H1 (cell line): ENCODE measurements at regions not wholly inside any gene's neighbourhood (a gene's known extent, or its start where the extent isn't known, plus 50 kb on each side); places are given as distances from the start of the nearest gene placed in this dataset.

ENCODE experiments used
- CTCF ChIA-PET: fragments of 300-600 bp; sonication (Branson Sonifier 250); formaldehyde crosslinking; loops from one replicate; lab custom pipeline; 2021; ENCODE audit not compliant: partially characterized antibody; lab: Charles Lee
- POLR2A ChIA-PET: fragments of 300-600 bp; sonication (Branson Sonifier 250); formaldehyde crosslinking; loops from one replicate; lab custom pipeline; 2021; ENCODE audit warnings: inconsistent platforms; ENCODE audit not compliant: partially characterized antibody; lab: Charles Lee
- DNase-seq, 2 experiments: peaks; one replicate each; pipeline versions ENCODE4 v3.0.0 to v3.0.0-alpha.2; 2010 to 2022; ENCODE audit warnings: low spot score in 2 of 2, low read depth in 1 of 2, mixed read lengths in 1 of 2
- FAIRE-seq: peaks from 2 replicates; lab custom pipeline; 2011; peaks lifted over from hg19 to GRCh38; lab: Jason Lieb, UNC
- H2AFZ ChIP-seq: 2 replicates; pipeline ENCODE4 v1.8.1; 2012; ENCODE audit warnings: low read length, inconsistent platforms
- H2AK5ac ChIP-seq: 2 replicates; pipeline ENCODE4 v1.6.1; 2013; ENCODE audit warnings: low read depth, low read length
- H2BK120ac ChIP-seq: replicated peaks from 2 replicates; pipeline ENCODE3; 2013; ENCODE audit warnings: low read depth, low read length, inconsistent platforms
- H2BK12ac ChIP-seq: 2 replicates; pipeline ENCODE4 v1.6.1; 2013; ENCODE audit warnings: low read depth, low read length
- H2BK15ac ChIP-seq: 2 replicates; pipeline ENCODE4 v1.6.1; 2013; ENCODE audit warnings: low read length
- H2BK20ac ChIP-seq: 2 replicates; pipeline ENCODE4 v1.6.1; 2013; ENCODE audit warnings: low read length
- H2BK5ac ChIP-seq: 2 replicates; pipeline ENCODE4 v1.6.1; 2013; ENCODE audit warnings: low read depth, low read length
- H3K14ac ChIP-seq: 2 replicates; pipeline ENCODE4 v1.6.1; 2013; ENCODE audit warnings: inconsistent platforms; ENCODE audit not compliant: insufficient read length
- H3K18ac ChIP-seq: 2 replicates; pipeline ENCODE4 v1.6.1; 2013; ENCODE audit warnings: low read length; ENCODE audit errors: extremely low read depth
- H3K23ac ChIP-seq: 2 replicates; pipeline ENCODE4 v1.6.1; 2013; ENCODE audit warnings: inconsistent platforms; ENCODE audit not compliant: insufficient read length
- H3K23me2 ChIP-seq: 2 replicates; pipeline ENCODE4 v1.6.1; 2013; ENCODE audit warnings: low read depth, low read length
- H3K27ac ChIP-seq: 2 replicates; pipeline ENCODE4 v1.6.1; 2011; ENCODE audit warnings: low read depth, low read length, inconsistent platforms
- H3K27me3 ChIP-seq, 4 experiments: replicated peaks in 1 of 4; 1 replicate in 1 of 4; 2 replicates in 3 of 4; pipeline versions ENCODE4 v1.6.1 to v1.8.1; 2011 to 2013; ENCODE audit warnings: low read length in 3 of 4, mild to moderate bottlenecking in 3 of 4, inconsistent platforms in 2 of 4, mixed read lengths in 2 of 4, moderate library complexity in 1 of 4; ENCODE audit not compliant: control insufficient read depth in 3 of 4, insufficient read depth in 3 of 4; ENCODE audit errors: extremely low read depth in 1 of 4
- H3K36me3 ChIP-seq, 4 experiments: 2 replicates each; pipeline versions ENCODE4 v1.6.1 to v1.8.1; 2011 to 2013; ENCODE audit warnings: mild to moderate bottlenecking in 4 of 4, low read length in 3 of 4, moderate library complexity in 2 of 4, control low read depth in 1 of 4, inconsistent platforms in 1 of 4; ENCODE audit not compliant: insufficient read depth in 4 of 4, control insufficient read depth in 2 of 4
- H3K4ac ChIP-seq: replicated peaks from 2 replicates; pipeline ENCODE3; 2013; ENCODE audit warnings: low read length, low read depth, mixed read lengths, inconsistent platforms; ENCODE audit not compliant: insufficient read length
- H3K4me1 ChIP-seq, 4 experiments: replicated peaks in 1 of 4; 1 replicate in 1 of 4; 2 replicates in 3 of 4; pipeline versions ENCODE4 v1.6.1 to v1.8.1; 2011 to 2013; ENCODE audit warnings: low read length in 3 of 4, inconsistent platforms in 2 of 4, mixed read lengths in 1 of 4; ENCODE audit not compliant: insufficient read depth in 4 of 4, control insufficient read depth in 3 of 4
- H3K4me2 ChIP-seq, 2 experiments: 2 replicates each; pipeline versions ENCODE4 v1.6.1 to v1.8.1; 2011 to 2013; ENCODE audit warnings: low read depth in 2 of 2, low read length in 2 of 2, control low read depth in 1 of 2, inconsistent platforms in 1 of 2, mild to moderate bottlenecking in 1 of 2; ENCODE audit not compliant: insufficient read depth in 1 of 2
- H3K4me3 ChIP-seq, 4 experiments: fragments of 200-600, 300-600 bp in 1 of 4; sonication (generic), shearing (Covaris generic), sonication (Bioruptor Twin) in 1 of 4; 2 replicates each; pipeline versions ENCODE4 v1.5.1 to v1.8.1; 2011 to 2016; ENCODE audit warnings: low read length in 4 of 4, low read depth in 3 of 4, control low read depth in 2 of 4, inconsistent platforms in 2 of 4, mild to moderate bottlenecking in 2 of 4, mixed read lengths in 1 of 4, moderate library complexity in 1 of 4; ENCODE audit not compliant: insufficient read depth in 2 of 4; ENCODE audit errors: extremely low read depth in 1 of 4
- H3K56ac ChIP-seq: replicated peaks from 2 replicates; pipeline ENCODE3; 2013; ENCODE audit warnings: low read depth, mild to moderate bottlenecking, mixed read lengths, low read length, inconsistent platforms; ENCODE audit not compliant: insufficient read length
- H3K79me1 ChIP-seq: 2 replicates; pipeline ENCODE4 v1.6.1; 2013; ENCODE audit warnings: low read depth, low read length, control low read depth
- H3K79me2 ChIP-seq, 2 experiments: 2 replicates each; pipeline versions ENCODE4 v1.6.1 to v1.8.1; 2012 to 2013; ENCODE audit warnings: low read length in 2 of 2, mild to moderate bottlenecking in 2 of 2, inconsistent platforms in 1 of 2; ENCODE audit not compliant: insufficient read depth in 2 of 2, control insufficient read depth in 1 of 2
- H3K9ac ChIP-seq, 4 experiments: replicated peaks in 1 of 4; 1 replicate in 1 of 4; 2 replicates in 3 of 4; pipeline versions ENCODE4 v1.6.1 to v1.8.1; 2011 to 2013; ENCODE audit warnings: low read depth in 3 of 4, low read length in 3 of 4, control low read depth in 2 of 4, mild to moderate bottlenecking in 2 of 4, moderate library complexity in 2 of 4, inconsistent platforms in 1 of 4; ENCODE audit errors: extremely low read depth in 1 of 4
- H3K9me3 ChIP-seq, 2 experiments: 2 replicates each; pipeline versions ENCODE4 v1.6.1 to v1.8.1; 2012 to 2013; ENCODE audit warnings: mild to moderate bottlenecking in 2 of 2, moderate library complexity in 2 of 2, control low read depth in 1 of 2, inconsistent platforms in 1 of 2, low read depth in 1 of 2, low read length in 1 of 2, mixed read lengths in 1 of 2; ENCODE audit not compliant: insufficient read depth in 2 of 2
- H4K20me1 ChIP-seq, 2 experiments: replicated peaks in 1 of 2; 2 replicates each; pipeline versions ENCODE3 to v1.8.1; 2011 to 2013; ENCODE audit warnings: inconsistent platforms in 2 of 2, low read length in 2 of 2, mild to moderate bottlenecking in 1 of 2; ENCODE audit not compliant: insufficient read depth in 2 of 2, control insufficient read depth in 1 of 2
- H4K5ac ChIP-seq: 2 replicates; pipeline ENCODE4 v1.6.1; 2013; ENCODE audit warnings: low read length, low read depth, mixed read lengths, inconsistent platforms; ENCODE audit not compliant: insufficient read length
- H4K8ac ChIP-seq: 2 replicates; pipeline ENCODE4 v1.8.0; 2013; ENCODE audit warnings: mild to moderate bottlenecking, moderate library complexity, low read length, inconsistent platforms; ENCODE audit not compliant: insufficient read depth; ENCODE audit errors: extremely low read depth
- H4K91ac ChIP-seq: replicated peaks from 2 replicates; pipeline ENCODE3; 2013; ENCODE audit warnings: low read length, mixed read lengths, inconsistent platforms; ENCODE audit not compliant: insufficient read length
- CBX8 ChIP-seq: fragments of 300-800, 300-1000 bp; sonication (generic); IDR thresholded peaks from 2 replicates; pipeline ENCODE4 v1.7.1; 2016; ENCODE audit warnings: low read depth, low read length, borderline replicate concordance
- CHD1 ChIP-seq: IDR thresholded peaks from 2 replicates; pipeline ENCODE4 v1.6.1; 2012; ENCODE audit warnings: low read depth, low read length, improper control_type of control experiment
- CHD2 ChIP-seq: IDR thresholded peaks from 2 replicates; pipeline ENCODE4 v1.6.1; 2012; ENCODE audit warnings: low read length, improper control_type of control experiment
- EP300 ChIP-seq, 2 experiments: IDR thresholded peaks; 1 replicate in 1 of 2; 2 replicates in 1 of 2; pipeline ENCODE4 v1.6.1; 2011 to 2012; ENCODE audit warnings: low read depth in 2 of 2, low read length in 2 of 2, mild to moderate bottlenecking in 2 of 2, borderline replicate concordance in 1 of 2, inconsistent platforms in 1 of 2, moderate library complexity in 1 of 2
- FOSL1 ChIP-seq: IDR thresholded peaks from 2 replicates; pipeline ENCODE4 v1.6.1; 2011; ENCODE audit warnings: mild to moderate bottlenecking, low read depth, low read length, moderate library complexity; ENCODE audit not compliant: insufficient read depth
- HDAC6 ChIP-seq: IDR thresholded peaks from one replicate; pipeline ENCODE4 v1.7.1; 2012; ENCODE audit warnings: low read depth, mild to moderate bottlenecking, inconsistent platforms, low read length, moderate library complexity
- JUND ChIP-seq: IDR thresholded peaks from 2 replicates; pipeline ENCODE4 v1.6.1; 2011; ENCODE audit warnings: mild to moderate bottlenecking, improper control_type of control experiment, low read length
- RAD21 ChIP-seq, 2 experiments: IDR thresholded peaks in 1 of 2; conservative IDR thresholded peaks in 1 of 2; 2 replicates each; pipeline ENCODE4 v1.6.1; 2011; ENCODE audit warnings: low read depth in 2 of 2, low read length in 2 of 2, improper control_type of control experiment in 1 of 2, inconsistent platforms in 1 of 2, mild to moderate bottlenecking in 1 of 2, moderate library complexity in 1 of 2
- SAP30 ChIP-seq: fragments of 300-600 bp; sonication (generic); IDR thresholded peaks from 2 replicates; pipeline ENCODE4 v1.7.1; 2012; ENCODE audit warnings: low read length, moderate library complexity, mild to moderate bottlenecking, inconsistent platforms; ENCODE audit not compliant: insufficient read depth, insufficient replicate concordance
- TAF1 ChIP-seq: IDR thresholded peaks from 2 replicates; pipeline ENCODE4 v1.6.1; 2011; ENCODE audit warnings: mild to moderate bottlenecking, low read depth, low read length
- TBP ChIP-seq: IDR thresholded peaks from 2 replicates; pipeline ENCODE4 v1.6.1; 2011; ENCODE audit warnings: low read depth, low read length, improper control_type of control experiment
- TCF12 ChIP-seq: IDR thresholded peaks from 2 replicates; pipeline ENCODE4 v1.6.1; 2011; ENCODE audit warnings: low read depth, mild to moderate bottlenecking, low read length
- YY1 ChIP-seq: IDR thresholded peaks from 2 replicates; pipeline ENCODE4 v1.6.1; 2011; ENCODE audit warnings: low read depth, mild to moderate bottlenecking, low read length
- WGBS, 2 experiments: shearing (Covaris generic) in 1 of 2; methylation state at CpG; one replicate each; pipeline versions ENCODE4 v1.1.6 to v1.1.7; 2013 to 2015; ENCODE audit warnings: low lambda C conversion rate in 2 of 2, mixed read lengths in 2 of 2, inconsistent platforms in 1 of 2, low coverage in 1 of 2, missing lambda C conversion rate in 1 of 2; ENCODE audit not compliant: insufficient replicate concordance in 2 of 2, insufficient coverage in 1 of 2, insufficient read length in 1 of 2; ENCODE audit errors: extremely low coverage in 1 of 2, missing lambda C conversion rate in 1 of 2; 5-methylcytosine and 5-hydroxymethylcytosine counted together

- H2BK15ac ChIP-seq = no peak overlapping the region
- 0 out of 2 replicates have a peak overlapping the region, but pooled peaks have one; percentile 39 for H2BK5ac ChIP-seq
- FAIRE-seq (no peak), DNase-seq (no peak)
- 0 out of 2 replicates have a peak overlapping the region, but pooled peaks have one; percentile 34 for H3K18ac ChIP-seq
- H4K91ac ChIP-seq = no peak overlapping the region
- 0 out of 8 replicates have a peak overlapping the region, but pooled peaks of 1 of the 4 experiments have one; percentile 19 for H3K4me3 ChIP-seq
- H3K36me3 ChIP-seq = no peaks in the 10 kb centered on the region
- 81% methylated on average over 15 of the region's 15 CpGs; no CpG with 5 or more reads in 1 of the 2 experiments for WGBS, 2 experiments
- no peaks in the 10 kb centered on the region; a peak in 1 of 7 replicates for H3K27me3 ChIP-seq
- H2AK5ac ChIP-seq = no peak overlapping the region
- no peaks in the 10 kb centered on the region for H3K9me3 ChIP-seq
- no peaks in the 10 kb centered on the region for H3K79me2 ChIP-seq
- H3K56ac ChIP-seq = no peak overlapping the region
- no peak overlapping the region for H3K4ac ChIP-seq
- no peak overlapping the region for H3K27ac ChIP-seq
- ChIA-PET CTCF (interaction anchor here (0.8 to 5.0 kb wide), 5 partner anchors 9 to 46 kb away, joined by 3 to 21 read pairs (median 5); no protein-coding TSS in a partner anchor), POLR2A (no interaction called here)
- H4K8ac ChIP-seq = 0 out of 2 replicates have a peak overlapping the region, but pooled peaks have one; percentile 9
- H2BK20ac ChIP-seq = no peak overlapping the region
- no peak overlapping the region for H3K14ac ChIP-seq
- no peaks in the 10 kb centered on the region; the same call in 1 of the 2 replicates for H3K23me2 ChIP-seq
- 0 out of 2 replicates have a peak overlapping the region, but pooled peaks have one; percentile 11 for H2BK12ac ChIP-seq
- H3K9ac ChIP-seq = no peak overlapping the region
- no peaks in the 10 kb centered on the region for H3K79me1 ChIP-seq
- no peaks in the 10 kb centered on the region for H4K20me1 ChIP-seq
- no peak overlapping the region for H3K23ac ChIP-seq
- peak overlapping the region; percentile 45 to 56; a peak in 1 of 4 replicates for H3K4me2 ChIP-seq
- no peak overlapping the region for H2AFZ ChIP-seq
- H2BK120ac ChIP-seq = no peak overlapping the region
- no peak overlapping the region for H4K5ac ChIP-seq
- peaks cover 3 to 26% (median 16%) of the 10 kb centered on the region in 4 experiments for H3K4me1 ChIP-seq
- TF ChIP-seq JUND = no peak
- no peak for TF ChIP-seq TBP
- TF ChIP-seq YY1 = no peak
- no peak for TF ChIP-seq TAF1
- TF ChIP-seq TCF12 = no peak
- TF ChIP-seq CHD2 = no peak
- TF ChIP-seq HDAC6 = no peak
- no peak for TF ChIP-seq RAD21 (IDR thresholded peaks at IDR 0.05 in 1 of 2, conservative IDR thresholded peaks at IDR 0.05 in 1 of 2; ENCODE audit: low read depth in 2 of 2, low read length in 2 of 2)
- TF ChIP-seq EP300 (IDR thresholded peaks at IDR 0.05; ENCODE audit: borderline replicate concordance in 1 of 2, low read depth in 2 of 2, low read length in 2 of 2) = no peak
- TF ChIP-seq CHD1 = no peak
- no peak for TF ChIP-seq CBX8
- no peak for TF ChIP-seq FOSL1
- no peak for TF ChIP-seq SAP30
Observed at GRCh38 chr6:166758136-166758704, 131.2 kb upstream of the RPS6KA2 start.
